Caco-2 (cell line): ENCODE measurements at regions not wholly inside any gene's neighbourhood (a gene's known extent, or its start where the extent isn't known, plus 50 kb on each side); places are given as distances from the start of the nearest gene placed in this dataset.
"Not testable (repeated sequence)": the region's sequence is repeated elsewhere in the genome, so short reads cannot be mapped to it uniquely, and the experiment has no call there.

Experiments used
- BruUV-seq: library from RNA; stranded (reverse); fragments of 400-500 nt; replicated peaks from 2 replicates; lab custom pipeline; 2021; lab: Mats Ljungman, UMichigan
- CTCF ChIA-PET: fragments of 300-600 bp; sonication (Branson Sonifier 250); formaldehyde crosslinking; loops from one replicate; lab custom pipeline; 2022; ENCODE audit warnings: antibody characterized with exemption; lab: Charles Lee
- POLR2A ChIA-PET: fragments of 300-600 bp; sonication (Branson Sonifier 250); formaldehyde crosslinking; loops from one replicate; lab custom pipeline; 2022; ENCODE audit warnings: antibody characterized with exemption; lab: Charles Lee
- DNase-seq, 2 experiments: peaks; one replicate each; pipeline versions ENCODE4 v3.0.0 to v3.0.0-alpha.2; 2020 to 2022
- H3K27me3 ChIP-seq: replicated peaks from 2 replicates; pipeline ENCODE4 v1.6.0; 2011; ENCODE audit warnings: low read length; ENCODE audit not compliant: control insufficient read depth, insufficient read depth
- H3K36me3 ChIP-seq: 2 replicates; pipeline ENCODE4 v1.5.1; 2011; ENCODE audit warnings: low read length; ENCODE audit not compliant: control insufficient read depth, insufficient read depth
- H3K4me1 ChIP-seq: fragments of 250-450 bp; sonication (Bioruptor Pico); 2 replicates; pipeline ENCODE4 v1.5.1; 2020; ENCODE audit warnings: mild to moderate bottlenecking
- H3K4me3 ChIP-seq: 2 replicates; pipeline ENCODE4 v1.5.1; 2011; ENCODE audit warnings: low read depth, mild to moderate bottlenecking, control low read depth, low read length
- H3K9me3 ChIP-seq: fragments of 250-450 bp; sonication (Bioruptor Pico); 2 replicates; pipeline ENCODE4 v1.5.1; 2020; ENCODE audit warnings: mild to moderate bottlenecking, moderate library complexity
- H3K27ac Mint-ChIP-seq: one replicate; pipeline ENCODE4 v1.8.0; 2022; ENCODE audit warnings: mixed read lengths; ENCODE audit not compliant: unreplicated experiment
- H3K27me3 Mint-ChIP-seq: one replicate; pipeline ENCODE4 v1.8.0; 2022; ENCODE audit warnings: mixed read lengths; ENCODE audit not compliant: insufficient read depth, unreplicated experiment
- H3K36me3 Mint-ChIP-seq: one replicate; pipeline ENCODE4 v1.8.0; 2022; ENCODE audit warnings: mild to moderate bottlenecking, mixed read lengths; ENCODE audit not compliant: insufficient read depth, unreplicated experiment
- H3K4me1 Mint-ChIP-seq: one replicate; pipeline ENCODE4 v1.8.0; 2022; ENCODE audit warnings: low read depth, mixed read lengths; ENCODE audit not compliant: unreplicated experiment
- H3K4me3 Mint-ChIP-seq: one replicate; pipeline ENCODE4 v1.8.0; 2022; ENCODE audit warnings: mild to moderate bottlenecking, moderate library complexity, mixed read lengths; ENCODE audit not compliant: unreplicated experiment
- H3K9me3 Mint-ChIP-seq: one replicate; pipeline ENCODE4 v1.8.0; 2022; ENCODE audit warnings: mixed read lengths; ENCODE audit not compliant: unreplicated experiment
- CTCF ChIP-seq, 2 experiments: fragments of 200-600 bp in 1 of 2; IDR thresholded peaks; 1 replicate in 1 of 2; 2 replicates in 1 of 2; pipeline versions ENCODE4 v1.5.1 to v1.8.0; 2011 to 2022; ENCODE audit warnings: antibody characterized with exemption in 1 of 2, control low read depth in 1 of 2, inconsistent platforms in 1 of 2, low read depth in 1 of 2, low read length in 1 of 2, mild to moderate bottlenecking in 1 of 2, moderate library complexity in 1 of 2; ENCODE audit not compliant: insufficient read depth in 1 of 2, severe bottlenecking in 1 of 2, unreplicated experiment in 1 of 2
- intact Hi-C: fragments of 100-400 bp; cut with micrococcal nuclease; formaldehyde crosslinking; loops from one replicate; pipeline ENCODE4 v1.10.0; 2022; ENCODE audit not compliant: unreplicated experiment

- CTCF ChIA-PET: no interaction called here
- TF ChIP-seq CTCF (IDR thresholded peaks at IDR 0.05; ENCODE audit: insufficient read depth in 1 of 2, low read depth in 1 of 2, low read length in 1 of 2, severe bottlenecking in 1 of 2, unreplicated experiment in 1 of 2): no peak
- Histone ChIP-seq H3K4me3 (no peak overlapping the region), H3K9me3 (no peaks in the 10 kb centered on the region), H3K36me3 (no peaks in the 10 kb centered on the region), H3K27me3 (no peaks in the 10 kb centered on the region), H3K4me1 (no peaks in the 10 kb centered on the region)
- no peak overlapping the region for H3K27ac Mint-ChIP-seq
- H3K9me3 Mint-ChIP-seq: no peaks in the 10 kb centered on the region
- no TSS peak for BruUV-seq
- DNase-seq: no peak
- peaks cover 10% of the 10 kb centered on the region for H3K4me1 Mint-ChIP-seq
- intact Hi-C loops: no loop called here
- no peaks in the 10 kb centered on the region for H3K36me3 Mint-ChIP-seq
- no peaks in the 10 kb centered on the region for H3K27me3 Mint-ChIP-seq
- H3K4me3 Mint-ChIP-seq: no peak overlapping the region
- POLR2A ChIA-PET: no interaction called here
Measured at GRCh38 chr9:3740690-3741419, 215.1 kb upstream of the RFX3 start.

- DNase-seq: peak in 1 of 2 experiments; percentile 21
- intact Hi-C loops: loop anchor here (10.0 kb wide), 1 partner anchor 109 kb away; no protein-coding TSS in a partner anchor
- H3K4me3 ChIP-seq: no peak overlapping the region
- no peaks in the 10 kb centered on the region; the same call in 1 of the 2 replicates for H3K9me3 ChIP-seq
- H3K4me3 Mint-ChIP-seq: no peak overlapping the region
- H3K27me3 ChIP-seq: no peaks in the 10 kb centered on the region
- TF ChIP-seq CTCF (IDR thresholded peaks at IDR 0.05; ENCODE audit: insufficient read depth in 1 of 2, low read depth in 1 of 2, low read length in 1 of 2, severe bottlenecking in 1 of 2, unreplicated experiment in 1 of 2): no peak
- no peak overlapping the region for H3K27ac Mint-ChIP-seq
- H3K4me1 ChIP-seq: peaks cover 12% of the 10 kb centered on the region
- H3K9me3 Mint-ChIP-seq: no peaks in the 10 kb centered on the region
- H3K36me3 Mint-ChIP-seq: no peaks in the 10 kb centered on the region
- BruUV-seq: no TSS peak
- H3K4me1 Mint-ChIP-seq: peaks cover 10% of the 10 kb centered on the region
- H3K27me3 Mint-ChIP-seq: no peaks in the 10 kb centered on the region
- CTCF ChIA-PET: no interaction called here
- POLR2A ChIA-PET: no interaction called here
- no peaks in the 10 kb centered on the region for H3K36me3 ChIP-seq
Measured at GRCh38 chr9:3736161-3736560, 210.4 kb upstream of the RFX3 start.

- intact Hi-C loops: loop anchor here (10.0 kb wide), 1 partner anchor 110 kb away; no protein-coding TSS in a partner anchor
- Histone ChIP-seq H3K27me3 (no peaks in the 10 kb centered on the region), H3K4me1 (peaks cover 12% of the 10 kb centered on the region), H3K9me3 (no peaks in the 10 kb centered on the region; the same call in 1 of the 2 replicates), H3K36me3 (no peaks in the 10 kb centered on the region), H3K4me3 (no peak overlapping the region)
- Mint-ChIP-seq H3K36me3 (no peaks in the 10 kb centered on the region), H3K27ac (no peak overlapping the region), H3K9me3 (no peaks in the 10 kb centered on the region), H3K4me3 (no peak overlapping the region), H3K27me3 (no peaks in the 10 kb centered on the region), H3K4me1 (peaks cover 10% of the 10 kb centered on the region)
- no TSS peak for BruUV-seq
- CTCF ChIA-PET: interaction anchor here (0.7 kb wide), 1 partner anchor 680 kb away, joined by 9 read pairs; no protein-coding TSS in a partner anchor
- no peak for TF ChIP-seq CTCF (IDR thresholded peaks at IDR 0.05; ENCODE audit: insufficient read depth in 1 of 2, low read depth in 1 of 2, low read length in 1 of 2, severe bottlenecking in 1 of 2, unreplicated experiment in 1 of 2)
- POLR2A ChIA-PET: no interaction called here
- peak; percentile 36 to 46 for DNase-seq
Measured at GRCh38 chr9:3735251-3735650, 209.4 kb upstream of the RFX3 start.

- DNase-seq, H3K9me3 ChIP-seq, H3K36me3 Mint-ChIP-seq, H3K36me3 ChIP-seq, H3K27ac Mint-ChIP-seq, CTCF ChIA-PET, H3K4me3 Mint-ChIP-seq, BruUV-seq, H3K27me3 Mint-ChIP-seq, H3K4me3 ChIP-seq, H3K27me3 ChIP-seq, H3K9me3 Mint-ChIP-seq, H3K4me1 Mint-ChIP-seq, POLR2A ChIA-PET: not testable (repeated sequence)
- intact Hi-C loops: loop anchor here (2.0 to 10.0 kb wide), 3 partner anchors 111 to 641 kb away; no protein-coding TSS in a partner anchor
- peaks cover 12% of the 10 kb centered on the region for H3K4me1 ChIP-seq
Measured at GRCh38 chr9:3733527-3734262, 207.9 kb upstream of the RFX3 start.
